GM21528 (cell line): ENCODE measurements at regions not wholly inside any gene's neighbourhood (a gene's known extent, or its start where the extent isn't known, plus 50 kb on each side); places are given as distances from the start of the nearest gene placed in this dataset.
"Not testable (repeated sequence)": the region's sequence is repeated elsewhere in the genome, so short reads cannot be mapped to it uniquely, and the experiment has no call there.

ENCODE experiments used
- ATAC-seq: cut with Tn5 transposase; IDR thresholded peaks from one replicate; pipeline ENCODE4 v1.9.1; 2021; ENCODE audit warnings: mild to moderate bottlenecking, moderate library complexity; ENCODE audit not compliant: unreplicated experiment, low FRiP score

DNA sequence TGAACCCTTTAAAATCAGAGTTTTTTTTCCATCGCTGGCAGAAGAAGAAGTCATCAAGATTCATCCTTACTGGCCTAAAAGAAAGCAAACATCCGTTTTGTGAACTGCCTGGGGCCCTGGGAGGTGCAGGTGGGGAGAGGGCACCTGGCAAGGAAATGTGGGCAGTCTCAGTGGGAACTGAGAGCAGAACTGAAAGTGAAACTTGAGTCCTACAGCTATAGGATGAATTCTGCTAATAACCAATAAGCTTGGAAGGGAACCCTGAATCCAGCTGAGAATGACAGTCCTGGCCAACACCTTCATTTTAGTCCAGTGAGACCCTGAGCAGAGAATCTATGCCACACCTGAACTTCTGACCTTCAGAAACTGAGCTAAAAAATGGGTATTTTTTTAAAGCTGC, 130.1 kb upstream of the ASCC3 start:
- peak; percentile 97 for ATAC-seq

DNA sequence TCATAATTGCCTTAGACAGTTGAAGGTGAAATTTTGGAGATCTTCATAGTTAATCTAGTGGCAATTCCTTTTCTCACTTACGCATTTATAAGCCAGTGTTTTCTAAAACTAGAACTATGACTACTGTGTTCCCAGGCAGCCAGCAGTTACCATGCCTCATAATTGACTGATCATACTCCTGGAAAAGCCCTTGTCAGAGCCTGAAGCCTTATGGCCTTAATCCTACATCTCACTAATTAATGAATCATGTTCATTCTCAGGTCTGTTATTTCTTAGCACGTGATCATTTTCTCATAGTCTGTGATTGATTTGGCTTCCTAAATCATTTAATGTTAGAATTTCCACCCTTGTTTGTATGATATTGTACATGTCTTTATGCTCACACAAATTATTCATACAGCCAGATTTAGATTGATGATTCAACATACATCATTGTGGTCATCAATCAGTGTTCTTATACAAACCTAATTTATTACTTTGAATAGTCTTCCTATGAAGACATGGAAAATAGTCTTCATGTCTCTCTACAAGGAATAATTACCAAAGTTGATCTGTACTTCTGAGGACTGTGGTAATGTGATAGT, 132.6 kb upstream of the ASCC3 start:
- ATAC-seq, result no peak

DNA sequence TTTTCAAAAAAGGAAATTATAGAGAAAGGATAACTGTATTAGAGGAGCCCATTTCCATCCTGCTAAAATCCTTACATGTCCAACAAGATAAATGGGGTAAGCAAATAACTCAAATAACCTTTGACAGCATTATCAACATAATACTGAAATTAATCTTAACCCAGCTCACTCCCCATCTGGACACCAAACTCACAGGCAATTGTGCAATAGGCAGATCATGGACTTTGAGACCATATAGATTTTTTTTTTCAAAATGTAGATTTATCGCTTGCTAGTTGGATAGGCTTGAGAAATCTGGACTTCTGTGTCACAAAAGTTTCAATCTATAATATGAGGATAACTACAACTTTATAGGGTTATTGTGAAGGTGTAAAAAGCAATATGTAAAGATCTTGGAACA, 134.4 kb upstream of the ASCC3 start:
- no peak for ATAC-seq

DNA sequence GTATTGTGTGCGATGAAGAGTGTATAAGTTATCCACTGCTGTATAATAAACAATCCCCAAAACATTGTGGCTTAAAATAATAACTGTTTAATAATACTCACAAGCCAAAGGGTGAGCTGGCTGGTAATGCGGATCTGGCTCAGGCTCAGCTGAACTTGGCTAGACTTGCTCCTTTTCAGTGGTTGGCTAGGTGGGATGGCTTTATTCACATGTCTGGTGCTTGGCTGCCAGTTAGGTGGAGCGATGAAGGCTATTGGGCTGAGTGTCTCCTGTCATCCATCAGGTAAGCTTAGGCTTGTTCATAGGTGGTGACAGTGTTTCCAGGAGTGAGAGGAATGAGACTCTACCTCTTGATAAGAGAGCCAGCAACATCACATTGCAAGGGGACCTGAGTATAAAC, 135.0 kb upstream of the ASCC3 start:
- ATAC-seq, result no peak

DNA sequence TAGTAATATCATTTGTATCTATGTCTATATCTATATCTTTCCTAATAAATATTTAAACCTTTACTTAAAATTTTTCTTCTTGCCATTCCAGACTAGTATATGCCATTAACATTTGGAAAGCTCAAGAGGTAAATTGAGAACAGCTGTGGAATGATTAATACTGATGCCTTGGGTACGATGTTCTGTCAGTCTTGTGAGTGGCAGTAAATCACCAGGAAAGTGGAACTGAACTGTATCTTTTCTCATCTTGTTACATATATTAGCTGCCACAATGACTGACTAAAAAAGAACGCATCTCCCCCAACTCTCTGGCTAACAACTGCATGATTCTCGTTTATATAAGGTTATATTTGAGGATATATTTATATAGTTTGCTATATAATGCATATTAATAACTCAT, 137.0 kb upstream of the ASCC3 start:
- no peak for ATAC-seq

DNA sequence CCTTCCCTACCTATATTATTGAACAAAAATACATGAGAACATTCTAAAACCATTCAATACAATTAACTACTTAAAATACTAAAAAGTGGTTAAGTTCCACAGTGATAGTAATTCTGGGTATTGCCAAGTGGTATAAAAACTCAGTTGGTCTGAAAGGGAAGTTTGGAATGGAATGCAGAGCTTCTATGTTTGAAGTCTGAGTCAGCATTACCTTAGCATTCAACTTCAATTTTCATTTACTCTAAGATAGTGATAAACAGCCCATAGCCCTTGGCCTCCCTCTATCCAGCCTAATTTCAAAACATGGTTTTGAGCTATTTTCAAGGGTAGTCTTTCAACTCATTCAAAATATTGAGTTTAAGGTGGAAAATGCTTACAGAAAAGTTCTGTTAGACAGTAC, 140.4 kb upstream of the ASCC3 start:
- no peak for ATAC-seq

DNA sequence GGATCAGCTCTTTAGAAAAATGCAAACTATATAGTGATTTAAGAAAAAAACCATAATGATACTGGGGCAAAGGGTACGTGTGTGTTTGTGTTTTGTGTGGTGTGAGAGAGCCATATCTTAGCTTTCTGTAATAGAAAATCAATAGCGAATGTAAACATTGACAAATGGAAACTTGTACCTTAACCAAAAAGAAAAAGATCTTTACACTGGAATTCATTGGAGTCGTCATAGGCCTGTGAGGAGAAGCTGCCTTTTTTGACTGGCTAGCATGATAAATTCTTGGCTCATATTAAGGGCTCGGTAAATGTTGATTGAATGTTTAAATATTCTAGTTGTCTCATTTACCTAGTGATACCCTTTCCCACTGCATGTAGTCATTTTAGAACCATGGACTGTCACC, 161.8 kb upstream of the ASCC3 start:
- ATAC-seq, result no peak

DNA sequence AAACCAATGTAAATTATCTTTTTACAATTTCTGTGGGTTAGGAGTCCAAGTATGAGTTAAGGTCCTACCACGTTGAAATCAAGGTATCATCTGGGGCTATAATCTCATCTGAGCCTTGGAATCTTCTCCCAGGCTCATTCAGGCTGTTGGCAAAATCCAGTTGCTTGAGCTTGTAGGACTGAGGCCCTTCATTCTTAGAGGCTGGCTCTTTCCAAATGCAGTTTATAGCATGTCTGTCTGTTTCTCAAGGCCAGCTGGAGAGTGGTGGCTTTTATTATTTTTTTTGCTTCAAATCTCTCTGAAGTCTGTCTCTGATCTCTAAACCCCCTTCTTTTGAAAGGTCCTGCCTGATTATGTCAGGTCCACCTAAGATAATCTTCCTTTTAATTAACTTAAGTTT, 177.2 kb upstream of the ASCC3 start:
- ATAC-seq, result no peak

DNA sequence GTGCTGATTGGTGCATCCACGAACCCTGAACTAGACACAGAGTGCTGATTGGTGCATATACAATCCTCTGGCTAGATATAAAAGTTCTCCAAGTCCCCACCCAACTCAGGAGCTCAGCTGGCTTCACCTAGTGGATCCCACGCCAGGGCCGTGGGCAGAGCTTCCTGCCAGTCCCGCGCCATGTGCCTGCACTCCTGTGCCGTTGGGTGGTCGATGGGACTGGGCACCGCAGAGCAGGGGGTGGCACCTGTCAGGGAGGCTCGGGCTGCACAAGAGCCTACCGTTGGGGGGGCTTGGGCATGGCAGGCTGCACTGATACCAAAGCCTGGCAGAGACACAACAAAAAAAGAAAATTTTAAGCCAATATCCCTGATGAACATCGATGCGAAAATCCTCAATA, 185.4 kb upstream of the ASCC3 start:
- ATAC-seq, result no peak

DNA sequence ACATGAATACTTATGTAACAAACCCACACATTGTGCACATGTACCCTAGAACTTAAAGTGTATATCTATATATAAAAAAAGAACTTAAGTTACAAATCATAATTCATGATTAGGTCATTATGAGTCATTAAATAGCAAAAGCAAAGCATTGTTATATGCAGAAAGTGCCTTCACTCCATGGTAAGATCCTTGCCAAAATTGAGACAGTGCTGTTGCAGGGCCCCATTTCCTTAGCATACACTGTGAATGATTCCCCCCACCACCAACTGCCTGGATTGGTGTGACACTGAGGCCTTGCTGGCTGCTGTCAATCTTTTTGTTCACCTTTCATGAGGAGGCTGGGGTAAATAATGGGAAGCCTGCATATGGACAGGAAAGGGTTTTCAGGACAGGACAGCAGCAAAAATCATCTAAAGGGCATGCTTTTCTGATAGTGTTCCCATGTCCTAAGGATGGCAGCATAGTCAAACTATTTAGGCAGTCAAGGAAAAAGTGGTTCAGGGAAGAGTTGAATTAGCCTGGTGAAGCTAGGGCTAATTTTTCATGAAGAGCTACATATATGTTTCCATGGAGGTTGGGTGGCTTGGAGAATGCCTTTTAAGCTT, 188.2 kb upstream of the ASCC3 start:
- ATAC-seq, result no peak

DNA sequence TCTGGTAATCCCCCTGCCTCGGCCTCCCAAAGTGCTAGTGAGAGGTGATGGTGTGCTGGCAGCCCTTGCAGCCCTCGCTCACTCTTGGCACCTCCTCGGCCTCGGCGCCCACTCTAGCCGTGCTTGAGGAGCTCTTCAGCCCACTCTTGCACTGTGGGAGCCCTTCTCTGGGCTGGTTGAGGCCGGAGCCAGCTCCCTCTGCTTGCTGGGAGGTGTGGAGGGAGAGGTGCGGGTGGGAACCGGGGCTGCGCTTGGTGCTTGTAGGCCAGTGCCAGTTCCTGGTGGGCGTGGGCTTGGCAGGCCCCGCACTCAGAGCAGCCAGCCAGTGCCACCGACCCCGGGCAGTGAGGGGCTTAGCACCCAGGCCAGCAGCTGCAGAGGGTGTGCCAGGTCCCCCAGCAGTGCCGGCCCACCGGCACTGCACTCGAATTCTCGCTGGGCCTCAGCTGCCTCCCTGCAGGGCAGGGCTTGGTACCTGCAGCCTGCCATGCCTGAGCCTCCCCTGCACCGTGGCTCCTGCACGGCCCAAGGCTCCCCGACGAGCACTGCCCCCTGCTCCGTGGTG, 189.0 kb upstream of the ASCC3 start:
- no peak for ATAC-seq

DNA sequence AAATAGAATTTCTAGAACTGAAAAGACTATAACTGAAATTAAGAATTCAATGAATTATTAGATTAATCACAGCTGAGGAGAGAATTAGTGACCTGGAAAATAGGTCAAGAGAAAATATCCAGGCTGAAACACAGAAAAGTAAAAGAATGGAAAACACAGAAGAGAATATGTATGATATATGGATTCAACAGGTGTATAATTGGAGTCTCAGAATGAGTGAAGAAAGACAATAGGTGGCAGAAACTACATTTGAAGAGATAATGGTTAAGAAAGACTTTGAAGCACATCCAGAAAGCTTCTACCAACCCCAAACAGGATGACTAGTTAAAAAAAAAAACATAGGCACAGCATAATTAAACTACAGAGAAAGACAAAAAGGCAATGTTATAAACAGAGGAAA, 196.2 kb upstream of the ASCC3 start:
- no peak for ATAC-seq

DNA sequence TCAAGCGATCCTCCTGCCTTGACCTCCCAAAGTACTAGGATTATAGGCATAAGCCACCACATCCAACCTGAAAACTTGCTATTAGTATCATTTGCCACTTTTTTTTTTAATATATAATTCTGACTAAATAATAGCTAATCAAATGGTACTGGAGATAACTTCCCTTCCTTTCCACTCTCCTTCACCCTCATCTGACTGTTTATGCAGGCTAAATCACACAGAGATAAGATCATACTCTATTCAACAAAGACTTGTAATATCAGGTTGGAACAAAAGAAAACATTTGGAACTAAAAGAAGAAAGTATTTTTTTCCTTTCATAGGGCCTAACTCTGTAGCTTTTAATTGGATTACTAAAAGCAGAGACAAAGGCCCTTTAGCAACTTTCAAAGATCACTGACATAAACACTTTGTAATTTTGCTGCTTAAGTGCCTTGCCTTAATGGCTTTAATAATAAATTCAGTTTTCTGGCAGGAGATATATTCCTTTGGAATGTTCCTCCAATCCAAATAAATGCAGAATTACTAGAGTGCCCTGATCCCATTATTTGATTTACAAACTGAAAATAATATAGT, 198.7 kb upstream of the ASCC3 start:
- no peak for ATAC-seq

DNA sequence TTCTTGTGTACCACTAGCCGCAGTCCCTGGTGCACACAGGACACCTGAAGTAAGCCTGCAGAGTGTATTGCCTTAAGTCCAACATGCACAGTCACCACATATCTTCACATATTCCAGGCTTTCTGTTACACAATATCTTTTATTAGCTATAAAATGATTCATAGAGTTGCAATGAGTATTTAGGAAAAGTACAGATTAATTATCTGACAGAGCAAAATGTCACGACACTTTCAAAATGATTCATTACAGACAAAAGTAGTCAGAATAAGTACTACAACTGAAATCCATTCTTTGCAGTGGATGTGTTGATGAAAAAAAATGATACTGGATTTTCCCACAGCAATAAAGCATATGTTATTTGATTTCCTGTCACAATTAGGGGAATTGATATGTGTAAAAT, 199.5 kb upstream of the ASCC3 start:
- no peak for ATAC-seq

DNA sequence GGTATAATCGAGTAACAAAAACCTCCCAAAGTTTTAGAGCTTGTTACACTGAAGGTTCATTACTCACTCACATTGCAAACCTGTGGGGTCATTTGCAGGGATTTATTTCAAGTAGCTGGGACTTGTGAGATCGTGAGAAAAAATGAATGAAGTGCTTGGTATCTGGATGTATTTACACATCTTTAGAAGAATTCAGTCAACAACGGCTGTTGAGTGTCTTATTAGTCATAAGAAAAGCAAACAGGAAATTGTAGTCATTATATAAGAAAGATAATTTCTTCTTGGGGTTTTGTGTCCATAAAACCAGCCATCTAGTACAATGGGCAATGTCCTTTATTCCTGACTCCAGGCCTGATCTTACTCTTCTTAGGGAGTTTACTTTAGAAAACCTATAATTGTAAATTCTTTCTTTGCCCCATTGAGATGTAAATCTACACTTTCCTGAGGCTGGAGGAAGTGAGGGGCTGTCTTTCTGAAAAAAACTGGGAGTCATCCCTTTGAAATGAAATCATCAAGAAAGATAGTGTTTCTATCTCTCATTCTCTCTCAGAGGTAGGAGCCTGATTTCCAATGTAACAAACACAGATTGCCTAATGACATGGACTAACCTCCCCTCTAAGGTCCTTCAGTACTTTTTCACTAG, 202.5 kb upstream of the ASCC3 start:
- no peak for ATAC-seq

DNA sequence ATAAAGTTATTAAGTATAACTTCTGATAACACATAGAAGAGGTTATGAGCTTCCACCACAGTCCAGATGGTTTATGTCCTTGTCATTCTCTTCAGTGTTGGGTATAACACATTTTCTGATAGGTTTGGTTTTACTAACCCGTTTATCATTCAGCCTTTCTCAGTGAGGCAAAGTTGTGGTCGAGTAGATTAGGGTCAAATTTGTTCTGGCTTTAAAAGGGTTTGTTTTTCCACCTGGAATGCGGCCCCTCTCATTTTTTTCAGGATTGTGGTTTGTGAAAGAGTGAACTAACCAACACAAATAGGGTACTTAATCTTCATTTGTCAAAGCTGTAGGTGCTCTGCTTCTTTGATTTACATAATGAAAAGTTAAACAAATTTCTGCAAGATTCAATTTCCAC, 204.2 kb upstream of the ASCC3 start:
- no peak for ATAC-seq

DNA sequence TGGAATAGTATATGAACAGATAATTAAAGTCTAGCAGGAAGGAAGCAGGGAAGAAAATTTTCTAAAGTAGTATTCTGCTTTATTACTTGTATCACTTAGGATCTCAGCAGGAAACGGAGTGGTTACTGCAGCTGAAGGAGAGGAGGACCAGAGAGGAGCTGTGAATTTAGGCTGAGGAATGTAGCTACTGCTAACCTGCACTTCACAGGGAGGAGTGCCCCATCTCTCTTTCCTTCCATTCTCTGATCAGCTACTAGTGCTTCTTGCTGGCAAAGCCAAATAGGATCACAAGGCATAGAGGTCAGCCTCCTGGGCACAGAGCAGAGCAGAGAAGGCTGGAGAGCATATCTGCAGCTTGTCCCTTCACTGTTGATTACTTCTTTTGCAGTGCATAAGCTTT, 205.3 kb upstream of the ASCC3 start:
- ATAC-seq, result no peak

DNA sequence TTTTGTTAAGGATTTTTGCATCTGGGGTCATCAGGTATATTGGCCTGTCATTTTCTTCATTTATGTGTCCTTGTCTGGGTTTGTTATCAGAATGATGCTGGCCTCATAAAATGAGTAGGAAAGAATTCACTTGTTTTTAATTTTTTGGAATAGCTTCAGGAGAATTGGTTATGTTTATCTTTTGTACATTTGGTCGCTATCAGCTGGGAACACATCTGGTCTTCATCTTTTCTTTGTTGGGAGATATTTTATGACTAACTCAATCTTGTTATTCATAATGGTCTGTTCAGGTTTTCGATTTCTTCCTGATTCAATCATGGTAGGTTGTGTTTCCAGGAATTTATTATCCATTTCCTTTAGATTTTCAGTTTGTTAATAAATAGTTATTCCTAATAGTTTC, 207.5 kb upstream of the ASCC3 start:
- ATAC-seq, result no peak

DNA sequence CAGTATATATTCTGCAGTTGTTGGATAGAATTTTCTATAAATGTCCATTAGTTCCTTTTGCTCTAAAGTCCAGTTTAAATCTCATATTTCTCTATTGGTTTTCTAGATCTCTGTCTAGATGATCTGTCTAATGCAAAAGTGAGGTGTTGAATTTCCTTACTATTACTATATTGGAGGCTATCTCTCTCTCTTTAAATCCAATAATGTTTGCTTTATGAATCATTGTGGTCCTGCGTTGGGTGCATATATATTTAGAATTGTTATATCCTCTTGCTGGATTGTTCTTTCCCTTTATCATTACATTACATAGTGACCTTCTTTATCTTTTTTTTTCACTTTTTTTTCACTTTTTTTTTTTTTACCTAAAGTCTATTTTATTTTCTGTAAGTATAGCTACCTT, 208.5 kb upstream of the ASCC3 start:
- ATAC-seq, result no peak

DNA sequence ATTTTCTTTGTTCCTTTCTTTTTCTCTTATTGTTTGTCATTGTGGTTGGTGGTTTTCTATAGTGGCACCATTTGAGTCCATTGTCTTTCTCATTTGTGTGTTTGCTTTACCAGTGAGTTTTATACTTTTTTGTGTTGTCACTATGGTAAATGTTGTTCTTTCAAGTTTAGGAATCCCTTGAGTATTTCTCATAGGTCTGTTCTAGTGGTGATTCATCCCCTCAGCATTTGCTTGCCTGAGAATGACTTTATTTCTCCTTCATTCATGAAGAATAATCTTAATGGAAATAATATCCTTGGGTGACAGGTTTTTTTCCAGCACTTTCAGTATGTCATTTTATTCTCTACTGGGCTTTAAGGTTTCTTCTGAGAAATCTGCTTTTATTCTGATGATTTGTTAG, 209.2 kb upstream of the ASCC3 start:
- ATAC-seq, result no peak

DNA sequence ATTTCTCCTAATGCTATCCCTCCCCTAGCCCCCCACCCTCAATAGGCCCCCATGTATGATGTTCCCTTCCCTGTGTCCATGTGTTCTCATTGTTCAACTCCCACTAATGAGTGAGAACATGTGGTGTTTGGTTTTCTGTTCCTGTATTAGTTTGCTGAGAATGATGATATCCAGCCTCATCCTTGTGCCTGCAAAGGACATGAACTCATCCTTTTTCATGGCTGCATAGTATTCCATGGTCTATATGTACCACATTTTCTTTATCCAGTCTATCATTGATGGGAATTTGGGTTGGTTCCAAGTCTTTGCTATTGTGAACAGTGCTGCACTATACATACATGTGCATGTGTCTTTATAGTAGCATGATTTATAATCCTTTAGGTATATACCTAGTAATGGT, 217.5 kb upstream of the ASCC3 start:
- ATAC-seq, result not testable (repeated sequence)

DNA sequence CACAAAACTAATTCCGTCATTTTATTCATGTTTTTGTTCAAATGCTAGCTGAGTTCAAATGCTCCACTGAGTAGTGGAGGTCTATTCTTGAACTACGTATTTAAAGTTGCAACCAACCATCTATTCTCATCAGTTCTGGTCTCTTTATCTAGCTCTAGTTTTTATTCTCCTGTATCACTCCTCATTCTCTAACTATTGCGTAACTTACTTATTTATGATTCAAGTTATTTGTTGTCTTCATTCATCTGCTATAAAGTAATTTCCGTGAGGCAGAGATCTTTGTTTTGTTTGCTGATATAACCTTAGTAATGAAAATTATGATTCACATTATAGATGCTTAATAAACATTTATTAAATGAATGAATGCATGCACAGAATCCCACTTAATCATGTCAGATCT, 221.6 kb upstream of the ASCC3 start:
- no peak for ATAC-seq
